H1 (cell line): ENCODE measurements at regions not wholly inside any gene's neighbourhood (a gene's known extent, or its start where the extent isn't known, plus 50 kb on each side); places are given as distances from the start of the nearest gene placed in this dataset.

Experiments used
- ASH2L ChIP-seq: fragments of 200-600, 300-600 bp; sonication (generic); IDR thresholded peaks from one replicate; pipeline ENCODE4 v1.7.1; 2017; ENCODE audit warnings: low read length
- ATF3 ChIP-seq: IDR thresholded peaks from 2 replicates; pipeline ENCODE4 v1.6.1; 2011; ENCODE audit warnings: low read depth, mild to moderate bottlenecking, low read length; ENCODE audit not compliant: insufficient read depth
- CBX5 ChIP-seq: fragments of 300-800, 300-1000 bp; sonication (generic); IDR thresholded peaks from 2 replicates; pipeline ENCODE4 v1.7.1; 2016; ENCODE audit warnings: antibody characterized with exemption, low read length, low read depth
- CBX8 ChIP-seq: fragments of 300-800, 300-1000 bp; sonication (generic); IDR thresholded peaks from 2 replicates; pipeline ENCODE4 v1.7.1; 2016; ENCODE audit warnings: low read depth, low read length, borderline replicate concordance
- CHD1 ChIP-seq: IDR thresholded peaks from 2 replicates; pipeline ENCODE4 v1.6.1; 2012; ENCODE audit warnings: low read depth, low read length, improper control_type of control experiment
- CREB1 ChIP-seq: IDR thresholded peaks from 2 replicates; pipeline ENCODE4 v1.6.1; 2012; ENCODE audit warnings: inconsistent platforms
- EGR1 ChIP-seq: IDR thresholded peaks from 2 replicates; pipeline ENCODE4 v1.6.1; 2011; ENCODE audit warnings: low read depth, low read length, borderline replicate concordance
- EZH2 ChIP-seq: fragments of 200-600 bp; sonication (generic); IDR thresholded peaks from 2 replicates; pipeline ENCODE4 v1.7.1; 2012; ENCODE audit warnings: low read depth, mild to moderate bottlenecking, moderate library complexity, low read length, inconsistent platforms; ENCODE audit not compliant: severe bottlenecking
- GTF2F1 ChIP-seq: IDR thresholded peaks from 2 replicates; pipeline ENCODE4 v1.6.1; 2012; ENCODE audit warnings: low read depth, low read length, improper control_type of control experiment, borderline replicate concordance
- HDAC2 ChIP-seq, 2 experiments: fragments of 300-600 bp in 1 of 2; sonication (generic) in 1 of 2; IDR thresholded peaks; 2 replicates each; pipeline ENCODE4 v1.6.1; 2011 to 2012; ENCODE audit warnings: low read depth in 2 of 2, low read length in 2 of 2, mild to moderate bottlenecking in 2 of 2, moderate library complexity in 2 of 2, borderline replicate concordance in 1 of 2, inconsistent platforms in 1 of 2
- HDAC6 ChIP-seq: IDR thresholded peaks from one replicate; pipeline ENCODE4 v1.7.1; 2012; ENCODE audit warnings: low read depth, mild to moderate bottlenecking, inconsistent platforms, low read length, moderate library complexity
- KDM5A ChIP-seq: fragments of 200-600 bp; IDR thresholded peaks from 2 replicates; pipeline ENCODE4 v1.7.1; 2012; ENCODE audit warnings: mild to moderate bottlenecking, low read length, inconsistent platforms, mixed read lengths
- MAFK ChIP-seq: IDR thresholded peaks from 2 replicates; pipeline ENCODE4 v1.6.1; 2012; ENCODE audit warnings: low read depth, mild to moderate bottlenecking, improper control_type of control experiment, low read length
- NRF1 ChIP-seq: IDR thresholded peaks from 2 replicates; pipeline ENCODE4 v1.6.1; 2011; ENCODE audit warnings: mild to moderate bottlenecking, low read depth, low read length, improper control_type of control experiment
- PHF8 ChIP-seq: fragments of 200-600 bp; sonication (generic); conservative IDR thresholded peaks from 2 replicates; pipeline ENCODE4 v1.7.1; 2012; ENCODE audit warnings: low read depth, mild to moderate bottlenecking, inconsistent platforms, low read length, moderate library complexity
- RBBP5 ChIP-seq: IDR thresholded peaks from 2 replicates; pipeline ENCODE4 v1.7.1; 2012; ENCODE audit warnings: low read depth, mild to moderate bottlenecking, inconsistent platforms, low read length, moderate library complexity, borderline replicate concordance
- TBP ChIP-seq: IDR thresholded peaks from 2 replicates; pipeline ENCODE4 v1.6.1; 2011; ENCODE audit warnings: low read depth, low read length, improper control_type of control experiment
- TEAD4 ChIP-seq: IDR thresholded peaks from 2 replicates; pipeline ENCODE4 v1.6.1; 2012; ENCODE audit warnings: low read depth, low read length, inconsistent platforms, mixed read lengths
- USF2 ChIP-seq: IDR thresholded peaks from 2 replicates; pipeline ENCODE4 v1.6.1; 2011; ENCODE audit warnings: low read length, improper control_type of control experiment
- TF ChIP-seq, protein P1 (sequence below): IDR thresholded peaks from 2 replicates; pipeline ENCODE4 v1.6.1; 2012; ENCODE audit warnings: inconsistent platforms
- TF ChIP-seq, protein P2 (sequence below), 3 experiments: IDR thresholded peaks; 1 replicate in 2 of 3; 2 replicates in 1 of 3; pipeline versions ENCODE4 v1.5.1 to v1.6.1; 2011; ENCODE audit warnings: low read length in 3 of 3, mild to moderate bottlenecking in 3 of 3, inconsistent platforms in 2 of 3, low read depth in 1 of 3, moderate library complexity in 1 of 3; ENCODE audit not compliant: insufficient read depth in 1 of 3; ENCODE audit errors: control extremely low read depth in 1 of 3

DNA sequence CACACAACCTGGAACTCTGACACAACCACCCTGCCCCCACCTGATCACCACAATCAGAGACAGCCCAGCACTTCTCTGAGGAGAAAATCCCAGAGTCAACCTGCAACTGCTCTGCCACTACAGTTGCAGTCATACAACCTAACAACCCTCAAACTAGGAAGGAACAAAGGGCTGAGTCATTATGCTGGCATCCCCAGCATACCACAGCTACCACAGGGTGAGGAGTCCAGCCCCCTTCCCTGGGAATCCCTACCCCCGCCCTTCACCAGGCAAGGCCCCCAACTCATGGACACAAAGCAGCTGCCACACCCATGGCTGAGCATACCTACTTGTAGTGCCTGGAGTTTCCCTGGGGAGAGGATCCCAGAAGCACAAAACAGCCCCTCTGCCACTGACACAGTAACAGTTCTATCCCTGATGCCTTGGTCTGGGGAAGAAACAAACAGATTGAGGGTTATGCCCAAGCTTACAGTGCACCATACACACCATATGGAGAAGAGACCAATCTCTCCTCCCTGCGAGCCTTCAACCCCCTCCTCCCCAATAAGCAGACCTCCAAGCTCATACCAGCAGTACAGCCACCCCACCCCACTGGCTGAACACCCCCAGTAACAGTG lies 68.5 kb upstream of the C11orf58 start (continued):
- no peak for TF ChIP-seq CHD1
- no peak for TF ChIP-seq HDAC2 (IDR thresholded peaks at IDR 0.05; ENCODE audit: borderline replicate concordance in 1 of 2, low read depth in 2 of 2, low read length in 2 of 2)
- no peak for TF ChIP-seq TBP
- no peak for TF ChIP-seq CBX8
- no peak for TF ChIP-seq USF2
- TF ChIP-seq, protein P1, sequence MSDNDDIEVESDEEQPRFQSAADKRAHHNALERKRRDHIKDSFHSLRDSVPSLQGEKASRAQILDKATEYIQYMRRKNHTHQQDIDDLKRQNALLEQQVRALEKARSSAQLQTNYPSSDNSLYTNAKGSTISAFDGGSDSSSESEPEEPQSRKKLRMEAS: peak; percentile 15; the same call in 1 of the 2 replicates
- no peak for TF ChIP-seq EZH2
- TF ChIP-seq CBX5: no peak
- TF ChIP-seq RBBP5: peak; percentile 35; the same call in 1 of the 2 replicates
- no peak for TF ChIP-seq HDAC6
- TF ChIP-seq MAFK: peak; percentile 80
- peak; percentile 43 for TF ChIP-seq ASH2L
- no peak for TF ChIP-seq PHF8
- no peak for TF ChIP-seq GTF2F1
- no peak for TF ChIP-seq ATF3
- TF ChIP-seq, protein P2, sequence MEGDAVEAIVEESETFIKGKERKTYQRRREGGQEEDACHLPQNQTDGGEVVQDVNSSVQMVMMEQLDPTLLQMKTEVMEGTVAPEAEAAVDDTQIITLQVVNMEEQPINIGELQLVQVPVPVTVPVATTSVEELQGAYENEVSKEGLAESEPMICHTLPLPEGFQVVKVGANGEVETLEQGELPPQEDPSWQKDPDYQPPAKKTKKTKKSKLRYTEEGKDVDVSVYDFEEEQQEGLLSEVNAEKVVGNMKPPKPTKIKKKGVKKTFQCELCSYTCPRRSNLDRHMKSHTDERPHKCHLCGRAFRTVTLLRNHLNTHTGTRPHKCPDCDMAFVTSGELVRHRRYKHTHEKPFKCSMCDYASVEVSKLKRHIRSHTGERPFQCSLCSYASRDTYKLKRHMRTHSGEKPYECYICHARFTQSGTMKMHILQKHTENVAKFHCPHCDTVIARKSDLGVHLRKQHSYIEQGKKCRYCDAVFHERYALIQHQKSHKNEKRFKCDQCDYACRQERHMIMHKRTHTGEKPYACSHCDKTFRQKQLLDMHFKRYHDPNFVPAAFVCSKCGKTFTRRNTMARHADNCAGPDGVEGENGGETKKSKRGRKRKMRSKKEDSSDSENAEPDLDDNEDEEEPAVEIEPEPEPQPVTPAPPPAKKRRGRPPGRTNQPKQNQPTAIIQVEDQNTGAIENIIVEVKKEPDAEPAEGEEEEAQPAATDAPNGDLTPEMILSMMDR (IDR thresholded peaks at IDR 0.05; ENCODE audit: control extremely low read depth in 1 of 3, insufficient read depth in 1 of 3, low read depth in 1 of 3, low read length in 3 of 3): no peak
- TF ChIP-seq CREB1: no peak
- TF ChIP-seq KDM5A: no peak
- peak; percentile 77 for TF ChIP-seq TEAD4
- TF ChIP-seq EGR1: no peak
- TF ChIP-seq NRF1: no peak
